ENCODE measurements at regions not wholly inside any gene's neighbourhood (a gene's known extent, or its start where the extent isn't known, plus 50 kb on each side); places are given as distances from the start of the nearest gene placed in this dataset.
"Not testable (repeated sequence)": the region's sequence is repeated elsewhere in the genome, so short reads cannot be mapped to it uniquely, and the experiment has no call there.

DNA sequence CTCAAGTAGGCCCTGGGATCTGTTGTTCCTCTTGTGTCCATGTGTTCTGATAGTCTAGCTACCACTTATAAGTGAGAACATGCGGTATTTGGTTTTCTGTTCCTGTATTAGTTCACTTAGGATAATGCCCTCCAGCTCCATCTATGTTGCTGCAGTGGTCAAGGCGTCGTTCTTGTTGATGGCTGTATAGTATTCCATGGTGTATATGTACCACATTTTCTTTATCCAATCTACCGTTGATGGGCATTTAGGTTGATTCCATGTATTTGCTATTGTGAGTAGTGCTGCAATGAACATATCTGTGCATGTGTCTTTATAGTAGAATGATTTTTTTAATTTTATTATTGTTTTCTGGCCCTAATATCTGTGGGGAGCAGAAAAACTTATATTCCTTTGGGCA lies 74.3 kb downstream of the MAT2B start:
- no peak overlapping the region for H3K9ac ChIP-seq (ENCODE audit: low read length)
- H3K79me2 ChIP-seq (replicated peaks; ENCODE audit: insufficient read depth, low read length) = no peaks in the 10 kb centered on the region
- H2AFZ ChIP-seq (ENCODE audit: low read depth, low read length) = no peak overlapping the region
- no peak for TF ChIP-seq RAD21 (conservative IDR thresholded peaks at IDR 0.05)
- TF ChIP-seq POLR2AphosphoS5 (IDR thresholded peaks at IDR 0.05) = no peak
- no peak for TF ChIP-seq MXI1 (conservative IDR thresholded peaks at IDR 0.05; ENCODE audit: poor library complexity, severe bottlenecking)
- no peak for TF ChIP-seq SMC3 (conservative IDR thresholded peaks at IDR 0.05; ENCODE audit: poor library complexity)
- TF ChIP-seq EP300 (conservative IDR thresholded peaks at IDR 0.05; ENCODE audit: poor library complexity, severe bottlenecking) = no peak
- TF ChIP-seq CTCF (IDR thresholded peaks at IDR 0.05; ENCODE audit: poor library complexity, severe bottlenecking) = no peak
- TF ChIP-seq EZH2 (IDR thresholded peaks at IDR 0.05; ENCODE audit: borderline replicate concordance, insufficient read depth, low read length, poor library complexity, severe bottlenecking) = no peak
- no peak for TF ChIP-seq TAF1 (IDR thresholded peaks at IDR 0.05; ENCODE audit: low read depth)
- TF ChIP-seq, protein P1, sequence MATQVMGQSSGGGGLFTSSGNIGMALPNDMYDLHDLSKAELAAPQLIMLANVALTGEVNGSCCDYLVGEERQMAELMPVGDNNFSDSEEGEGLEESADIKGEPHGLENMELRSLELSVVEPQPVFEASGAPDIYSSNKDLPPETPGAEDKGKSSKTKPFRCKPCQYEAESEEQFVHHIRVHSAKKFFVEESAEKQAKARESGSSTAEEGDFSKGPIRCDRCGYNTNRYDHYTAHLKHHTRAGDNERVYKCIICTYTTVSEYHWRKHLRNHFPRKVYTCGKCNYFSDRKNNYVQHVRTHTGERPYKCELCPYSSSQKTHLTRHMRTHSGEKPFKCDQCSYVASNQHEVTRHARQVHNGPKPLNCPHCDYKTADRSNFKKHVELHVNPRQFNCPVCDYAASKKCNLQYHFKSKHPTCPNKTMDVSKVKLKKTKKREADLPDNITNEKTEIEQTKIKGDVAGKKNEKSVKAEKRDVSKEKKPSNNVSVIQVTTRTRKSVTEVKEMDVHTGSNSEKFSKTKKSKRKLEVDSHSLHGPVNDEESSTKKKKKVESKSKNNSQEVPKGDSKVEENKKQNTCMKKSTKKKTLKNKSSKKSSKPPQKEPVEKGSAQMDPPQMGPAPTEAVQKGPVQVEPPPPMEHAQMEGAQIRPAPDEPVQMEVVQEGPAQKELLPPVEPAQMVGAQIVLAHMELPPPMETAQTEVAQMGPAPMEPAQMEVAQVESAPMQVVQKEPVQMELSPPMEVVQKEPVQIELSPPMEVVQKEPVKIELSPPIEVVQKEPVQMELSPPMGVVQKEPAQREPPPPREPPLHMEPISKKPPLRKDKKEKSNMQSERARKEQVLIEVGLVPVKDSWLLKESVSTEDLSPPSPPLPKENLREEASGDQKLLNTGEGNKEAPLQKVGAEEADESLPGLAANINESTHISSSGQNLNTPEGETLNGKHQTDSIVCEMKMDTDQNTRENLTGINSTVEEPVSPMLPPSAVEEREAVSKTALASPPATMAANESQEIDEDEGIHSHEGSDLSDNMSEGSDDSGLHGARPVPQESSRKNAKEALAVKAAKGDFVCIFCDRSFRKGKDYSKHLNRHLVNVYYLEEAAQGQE (IDR thresholded peaks at IDR 0.05; ENCODE audit: borderline replicate concordance) = no peak
- H3K27ac ChIP-seq (ENCODE audit: low read length) = no peak overlapping the region
- no peak overlapping the region for H3K4me2 ChIP-seq (ENCODE audit: low read length)
- no peaks in the 10 kb centered on the region for H3K27me3 ChIP-seq (ENCODE audit: insufficient read depth, low read depth, low read length)
- H4K20me1 ChIP-seq (ENCODE audit: insufficient read depth) = no peaks in the 10 kb centered on the region
- H3K36me3 ChIP-seq (ENCODE audit: insufficient read depth, low read length) = no peaks in the 10 kb centered on the region
- no peaks in the 10 kb centered on the region for H3K9me2 ChIP-seq (ENCODE audit: insufficient read depth, low read length)
- H3K4me3 ChIP-seq (ENCODE audit: low read length) = no peak overlapping the region
- H3F3A ChIP-seq (ENCODE audit: insufficient read depth, low read length, poor library complexity, severe bottlenecking) = no peaks in the 10 kb centered on the region
- H3K9me3 ChIP-seq (ENCODE audit: low read length) = no peaks in the 10 kb centered on the region

DNA sequence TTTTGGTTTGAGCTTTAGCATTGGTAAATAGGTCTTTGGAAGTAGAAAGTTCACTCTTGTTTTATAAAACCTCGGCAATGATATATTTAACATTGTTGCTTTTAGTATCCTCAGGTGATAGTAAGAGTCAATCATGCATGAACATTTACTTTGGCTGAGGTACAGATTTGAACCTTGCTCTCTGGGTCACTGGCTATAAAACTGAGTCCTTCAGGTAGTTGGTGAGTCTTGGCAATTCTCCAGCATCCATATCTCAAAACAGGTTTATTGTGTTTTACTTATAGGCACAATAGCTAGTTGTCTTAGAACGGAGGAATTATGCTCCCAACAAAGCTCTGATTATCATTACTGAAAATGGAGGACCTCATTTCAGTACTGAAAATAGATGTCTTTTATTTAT lies 75.1 kb downstream of the MAT2B start:
- Histone ChIP-seq H3K36me3 (ENCODE audit: insufficient read depth, low read length) (no peaks in the 10 kb centered on the region), H3K9me3 (ENCODE audit: low read length) (no peaks in the 10 kb centered on the region), H2AFZ (ENCODE audit: low read depth, low read length) (no peak overlapping the region), H3K79me2 (replicated peaks; ENCODE audit: insufficient read depth, low read length) (no peaks in the 10 kb centered on the region), H3K27me3 (ENCODE audit: insufficient read depth, low read depth, low read length) (no peaks in the 10 kb centered on the region), H3K9ac (ENCODE audit: low read length) (no peak overlapping the region), H4K20me1 (ENCODE audit: insufficient read depth) (no peaks in the 10 kb centered on the region), H3K27ac (ENCODE audit: low read length) (no peak overlapping the region), H3F3A (ENCODE audit: insufficient read depth, low read length, poor library complexity, severe bottlenecking) (no peaks in the 10 kb centered on the region), H3K4me2 (ENCODE audit: low read length) (no peak overlapping the region), H3K4me3 (ENCODE audit: low read length) (no peak overlapping the region), H3K9me2 (ENCODE audit: insufficient read depth, low read length) (no peaks in the 10 kb centered on the region)
- TF ChIP-seq RAD21 (conservative IDR thresholded peaks at IDR 0.05) (no peak), EP300 (conservative IDR thresholded peaks at IDR 0.05; ENCODE audit: poor library complexity, severe bottlenecking) (no peak), EZH2 (IDR thresholded peaks at IDR 0.05; ENCODE audit: borderline replicate concordance, insufficient read depth, low read length, poor library complexity, severe bottlenecking) (no peak), SMC3 (conservative IDR thresholded peaks at IDR 0.05; ENCODE audit: poor library complexity) (no peak), POLR2AphosphoS5 (IDR thresholded peaks at IDR 0.05) (no peak), MXI1 (conservative IDR thresholded peaks at IDR 0.05; ENCODE audit: poor library complexity, severe bottlenecking) (no peak), CTCF (IDR thresholded peaks at IDR 0.05; ENCODE audit: poor library complexity, severe bottlenecking) (no peak)
- TF ChIP-seq, protein P1 (IDR thresholded peaks at IDR 0.05; ENCODE audit: borderline replicate concordance) = no peak

DNA sequence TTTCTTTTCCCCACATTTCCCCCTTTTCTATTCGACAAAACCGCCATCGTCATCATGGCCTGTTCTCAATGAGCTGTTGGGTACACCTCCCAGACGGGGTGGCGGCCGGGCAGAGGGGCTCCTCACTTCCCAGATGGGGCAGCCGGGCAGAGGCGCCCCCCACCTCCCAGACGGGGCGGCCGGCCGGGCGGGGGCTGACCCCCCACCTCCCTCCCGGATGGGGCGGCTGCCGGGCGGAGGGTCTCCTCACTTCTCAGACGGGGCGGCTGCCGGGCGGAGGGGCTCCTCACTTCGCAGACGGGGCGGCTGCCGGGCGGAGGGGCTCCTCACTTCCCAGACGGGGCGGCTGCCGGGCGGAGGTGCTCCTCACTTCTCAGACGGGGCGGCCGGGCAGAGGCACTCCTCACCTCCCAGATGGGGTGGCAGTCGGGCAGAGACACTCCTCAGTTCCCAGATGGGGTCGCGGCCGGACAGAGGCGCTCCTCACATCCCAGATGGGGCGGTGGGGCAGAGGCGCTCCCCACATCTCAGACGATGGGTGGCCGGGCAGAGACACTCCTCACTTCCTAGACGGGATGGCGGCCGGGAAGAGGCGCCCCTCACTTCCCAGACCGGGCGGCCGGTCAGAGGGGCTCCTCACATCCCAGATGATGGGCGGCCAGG lies 78.2 kb downstream of the MAT2B start:
- not testable (repeated sequence) for H3K27ac ChIP-seq (ENCODE audit: low read length); H2AFZ ChIP-seq (ENCODE audit: low read depth, low read length); H3F3A ChIP-seq (ENCODE audit: insufficient read depth, low read length, poor library complexity, severe bottlenecking); H3K27me3 ChIP-seq (ENCODE audit: insufficient read depth, low read depth, low read length); H3K9me2 ChIP-seq (ENCODE audit: insufficient read depth, low read length); H3K36me3 ChIP-seq (ENCODE audit: insufficient read depth, low read length); H3K79me2 ChIP-seq (replicated peaks; ENCODE audit: insufficient read depth, low read length); H4K20me1 ChIP-seq (ENCODE audit: insufficient read depth); H3K9ac ChIP-seq (ENCODE audit: low read length); H3K4me2 ChIP-seq (ENCODE audit: low read length); H3K4me3 ChIP-seq (ENCODE audit: low read length); H3K9me3 ChIP-seq (ENCODE audit: low read length)
